H1 (cell line): ENCODE measurements at regions not wholly inside any gene's neighbourhood (a gene's known extent, or its start where the extent isn't known, plus 50 kb on each side); places are given as distances from the start of the nearest gene placed in this dataset.

Experiments
- TF ChIP-seq, protein P1 (sequence below): IDR thresholded peaks from 2 replicates; pipeline ENCODE4 v1.6.1; 2012; ENCODE audit warnings: low read length, inconsistent platforms

GRCh38 chr14:89489761-89490437 is 72.9 kb upstream of the FOXN3 start (continued):
- TF ChIP-seq, protein P1, sequence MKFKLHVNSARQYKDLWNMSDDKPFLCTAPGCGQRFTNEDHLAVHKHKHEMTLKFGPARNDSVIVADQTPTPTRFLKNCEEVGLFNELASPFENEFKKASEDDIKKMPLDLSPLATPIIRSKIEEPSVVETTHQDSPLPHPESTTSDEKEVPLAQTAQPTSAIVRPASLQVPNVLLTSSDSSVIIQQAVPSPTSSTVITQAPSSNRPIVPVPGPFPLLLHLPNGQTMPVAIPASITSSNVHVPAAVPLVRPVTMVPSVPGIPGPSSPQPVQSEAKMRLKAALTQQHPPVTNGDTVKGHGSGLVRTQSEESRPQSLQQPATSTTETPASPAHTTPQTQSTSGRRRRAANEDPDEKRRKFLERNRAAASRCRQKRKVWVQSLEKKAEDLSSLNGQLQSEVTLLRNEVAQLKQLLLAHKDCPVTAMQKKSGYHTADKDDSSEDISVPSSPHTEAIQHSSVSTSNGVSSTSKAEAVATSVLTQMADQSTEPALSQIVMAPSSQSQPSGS, result no peak
